ENCODE measurements at regions not wholly inside any gene's neighbourhood (a gene's known extent, or its start where the extent isn't known, plus 50 kb on each side); places are given as distances from the start of the nearest gene placed in this dataset.

GRCh38 chr2:187640926-187641510 lies 86.8 kb upstream of the TFPI start:
- Histone ChIP-seq H3K27me3 (replicated peaks; ENCODE audit: control insufficient read depth, insufficient read depth, low read length) (no peaks in the 10 kb centered on the region), H3K36me3 (ENCODE audit: control insufficient read depth, insufficient read depth, low read length) (no peaks in the 10 kb centered on the region), H3K4me3 (replicated peaks; ENCODE audit: low read depth, low read length) (no peak overlapping the region)
- no peak for TF ChIP-seq CTCF (IDR thresholded peaks at IDR 0.05; ENCODE audit: insufficient read depth, low read length, poor library complexity, severe bottlenecking)
- no peak for DNase-seq (ENCODE audit: extremely low read depth, insufficient read length)

- no peak for DNase-seq (ENCODE audit: extremely low read depth, insufficient read length)
- H3K4me3 ChIP-seq (replicated peaks; ENCODE audit: low read depth, low read length): no peak overlapping the region
- no peak for TF ChIP-seq CTCF (IDR thresholded peaks at IDR 0.05; ENCODE audit: insufficient read depth, low read length, poor library complexity, severe bottlenecking)
These were observed 88.3 kb upstream of the TFPI start for GRCh38 chr2:187642498-187642897.

GRCh38 chr2:187644486-187644885 lies 90.3 kb upstream of the TFPI start:
- TF ChIP-seq CTCF (IDR thresholded peaks at IDR 0.05; ENCODE audit: insufficient read depth, low read length, poor library complexity, severe bottlenecking): no peak
- no peak for DNase-seq (ENCODE audit: extremely low read depth, insufficient read length)

More at GRCh38 chr2:187642498-187642897, 88.3 kb upstream of the TFPI start:
- Histone ChIP-seq H3K27me3 (replicated peaks; ENCODE audit: control insufficient read depth, insufficient read depth, low read length) (no peaks in the 10 kb centered on the region), H3K36me3 (ENCODE audit: control insufficient read depth, insufficient read depth, low read length) (no peaks in the 10 kb centered on the region)

GRCh38 chr2:187644981-187645380 lies 90.7 kb upstream of the TFPI start:
- Histone ChIP-seq H3K4me3 (replicated peaks; ENCODE audit: low read depth, low read length) (no peak overlapping the region), H3K36me3 (ENCODE audit: control insufficient read depth, insufficient read depth, low read length) (no peaks in the 10 kb centered on the region), H3K27me3 (replicated peaks; ENCODE audit: control insufficient read depth, insufficient read depth, low read length) (no peaks in the 10 kb centered on the region)
- no peak for TF ChIP-seq CTCF (IDR thresholded peaks at IDR 0.05; ENCODE audit: insufficient read depth, low read length, poor library complexity, severe bottlenecking)
- no peak for DNase-seq (ENCODE audit: extremely low read depth, insufficient read length)

More at GRCh38 chr2:187644486-187644885, 90.3 kb upstream of the TFPI start:
- no peaks in the 10 kb centered on the region for H3K27me3 ChIP-seq (replicated peaks; ENCODE audit: control insufficient read depth, insufficient read depth, low read length)
- no peak overlapping the region for H3K4me3 ChIP-seq (replicated peaks; ENCODE audit: low read depth, low read length)
- no peaks in the 10 kb centered on the region for H3K36me3 ChIP-seq (ENCODE audit: control insufficient read depth, insufficient read depth, low read length)

GRCh38 chr2:187646556-187646955 lies 92.3 kb upstream of the TFPI start:
- Histone ChIP-seq H3K27me3 (replicated peaks; ENCODE audit: control insufficient read depth, insufficient read depth, low read length) (no peaks in the 10 kb centered on the region), H3K36me3 (ENCODE audit: control insufficient read depth, insufficient read depth, low read length) (no peaks in the 10 kb centered on the region), H3K4me3 (replicated peaks; ENCODE audit: low read depth, low read length) (no peak overlapping the region)
- DNase-seq (ENCODE audit: extremely low read depth, insufficient read length): no peak
- no peak for TF ChIP-seq CTCF (IDR thresholded peaks at IDR 0.05; ENCODE audit: insufficient read depth, low read length, poor library complexity, severe bottlenecking)

- TF ChIP-seq CTCF (IDR thresholded peaks at IDR 0.05; ENCODE audit: insufficient read depth, low read length, poor library complexity, severe bottlenecking): no peak
- H3K4me3 ChIP-seq (replicated peaks; ENCODE audit: low read depth, low read length): no peak overlapping the region
- H3K27me3 ChIP-seq (replicated peaks; ENCODE audit: control insufficient read depth, insufficient read depth, low read length): no peaks in the 10 kb centered on the region
- no peaks in the 10 kb centered on the region for H3K36me3 ChIP-seq (ENCODE audit: control insufficient read depth, insufficient read depth, low read length)
- no peak for DNase-seq (ENCODE audit: extremely low read depth, insufficient read length)
These were observed 100.3 kb upstream of the TFPI start for GRCh38 chr2:187654535-187654934.
